ENCODE measurements at regions not wholly inside any gene's neighbourhood (a gene's known extent, or its start where the extent isn't known, plus 50 kb on each side); places are given as distances from the start of the nearest gene placed in this dataset.

DNA sequence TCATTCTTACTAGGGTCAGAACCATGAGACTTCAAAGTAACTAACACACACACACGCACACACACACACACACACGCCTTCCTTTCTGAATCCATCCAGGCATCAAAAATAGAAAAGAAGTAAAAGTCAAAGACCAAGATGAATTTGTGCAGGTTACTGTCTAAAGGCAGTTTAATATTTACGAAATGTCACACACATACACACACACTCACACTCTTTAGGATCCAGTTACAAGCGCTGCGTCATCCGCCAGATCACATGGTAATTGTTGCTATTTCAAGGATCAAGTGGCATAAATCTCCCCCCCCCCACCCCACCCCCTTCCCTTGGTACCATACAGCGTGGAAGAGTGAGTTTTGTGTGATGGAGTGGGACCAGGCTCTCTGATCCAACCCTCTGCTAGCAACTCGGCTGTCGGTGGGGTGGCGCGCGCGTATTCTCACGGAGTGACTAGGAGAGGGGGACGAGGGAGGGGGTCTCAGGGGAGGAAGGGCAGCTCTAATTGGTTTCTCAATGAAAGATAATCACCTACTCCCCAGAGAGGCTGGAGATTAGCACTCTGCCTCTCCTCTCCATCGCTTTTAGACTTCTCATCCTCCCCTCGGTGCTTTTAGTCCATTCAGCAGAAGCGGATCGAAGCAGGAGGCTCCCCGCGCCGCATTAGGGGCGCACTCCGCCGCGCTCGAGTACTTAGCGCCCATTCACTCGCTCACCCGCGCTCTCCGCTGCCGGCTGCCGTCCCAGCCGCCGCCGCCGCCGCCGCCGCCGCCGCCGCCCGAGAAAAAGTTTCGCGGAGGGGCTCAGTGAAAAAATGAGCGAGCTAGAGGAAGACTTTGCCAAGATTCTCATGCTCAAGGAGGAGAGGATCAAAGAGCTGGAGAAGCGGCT, 83.5 kb upstream of the PRKG1 start:
- no peaks in the 10 kb centered on the region for H3K9me3 ChIP-seq (ENCODE audit: control insufficient read depth in 2 of 3, insufficient read depth in 1 of 3, low read length in 3 of 3)
- no peaks in the 10 kb centered on the region for H3K27me3 ChIP-seq (ENCODE audit: control insufficient read depth, insufficient read depth, low read length)
- H3K4me1 ChIP-seq (ENCODE audit: control insufficient read depth in 2 of 3, insufficient read depth in 2 of 3, low read depth in 1 of 3, low read length in 3 of 3) = peaks cover 0 to 9% (median 0%) of the 10 kb centered on the region in 3 donors
- H3K9ac ChIP-seq (ENCODE audit: low read length in 3 of 3) = peak overlapping the region; percentile 53 to 67 (median 66)
- no peaks in the 10 kb centered on the region for H3K36me3 ChIP-seq (ENCODE audit: control insufficient read depth in 2 of 3, insufficient read depth in 3 of 3, low read length in 3 of 3)
- TF ChIP-seq, protein P1, sequence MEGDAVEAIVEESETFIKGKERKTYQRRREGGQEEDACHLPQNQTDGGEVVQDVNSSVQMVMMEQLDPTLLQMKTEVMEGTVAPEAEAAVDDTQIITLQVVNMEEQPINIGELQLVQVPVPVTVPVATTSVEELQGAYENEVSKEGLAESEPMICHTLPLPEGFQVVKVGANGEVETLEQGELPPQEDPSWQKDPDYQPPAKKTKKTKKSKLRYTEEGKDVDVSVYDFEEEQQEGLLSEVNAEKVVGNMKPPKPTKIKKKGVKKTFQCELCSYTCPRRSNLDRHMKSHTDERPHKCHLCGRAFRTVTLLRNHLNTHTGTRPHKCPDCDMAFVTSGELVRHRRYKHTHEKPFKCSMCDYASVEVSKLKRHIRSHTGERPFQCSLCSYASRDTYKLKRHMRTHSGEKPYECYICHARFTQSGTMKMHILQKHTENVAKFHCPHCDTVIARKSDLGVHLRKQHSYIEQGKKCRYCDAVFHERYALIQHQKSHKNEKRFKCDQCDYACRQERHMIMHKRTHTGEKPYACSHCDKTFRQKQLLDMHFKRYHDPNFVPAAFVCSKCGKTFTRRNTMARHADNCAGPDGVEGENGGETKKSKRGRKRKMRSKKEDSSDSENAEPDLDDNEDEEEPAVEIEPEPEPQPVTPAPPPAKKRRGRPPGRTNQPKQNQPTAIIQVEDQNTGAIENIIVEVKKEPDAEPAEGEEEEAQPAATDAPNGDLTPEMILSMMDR (IDR thresholded peaks at IDR 0.05; ENCODE audit: borderline replicate concordance, extremely low read depth, insufficient read depth) = no peak
- DNase-seq = peak; percentile 74 to 89 (median 85)
- H3K27ac ChIP-seq (ENCODE audit: low read depth in 2 of 2, low read length in 2 of 2) = peak overlapping the region; percentile 83 to 94
- peak overlapping the region; percentile 64 to 83 (median 72) for H3K4me3 ChIP-seq (ENCODE audit: low read length in 3 of 3)
- FAIRE-seq = no peak
- intact Hi-C loops (cut with DNase I) = no loop called here

DNA sequence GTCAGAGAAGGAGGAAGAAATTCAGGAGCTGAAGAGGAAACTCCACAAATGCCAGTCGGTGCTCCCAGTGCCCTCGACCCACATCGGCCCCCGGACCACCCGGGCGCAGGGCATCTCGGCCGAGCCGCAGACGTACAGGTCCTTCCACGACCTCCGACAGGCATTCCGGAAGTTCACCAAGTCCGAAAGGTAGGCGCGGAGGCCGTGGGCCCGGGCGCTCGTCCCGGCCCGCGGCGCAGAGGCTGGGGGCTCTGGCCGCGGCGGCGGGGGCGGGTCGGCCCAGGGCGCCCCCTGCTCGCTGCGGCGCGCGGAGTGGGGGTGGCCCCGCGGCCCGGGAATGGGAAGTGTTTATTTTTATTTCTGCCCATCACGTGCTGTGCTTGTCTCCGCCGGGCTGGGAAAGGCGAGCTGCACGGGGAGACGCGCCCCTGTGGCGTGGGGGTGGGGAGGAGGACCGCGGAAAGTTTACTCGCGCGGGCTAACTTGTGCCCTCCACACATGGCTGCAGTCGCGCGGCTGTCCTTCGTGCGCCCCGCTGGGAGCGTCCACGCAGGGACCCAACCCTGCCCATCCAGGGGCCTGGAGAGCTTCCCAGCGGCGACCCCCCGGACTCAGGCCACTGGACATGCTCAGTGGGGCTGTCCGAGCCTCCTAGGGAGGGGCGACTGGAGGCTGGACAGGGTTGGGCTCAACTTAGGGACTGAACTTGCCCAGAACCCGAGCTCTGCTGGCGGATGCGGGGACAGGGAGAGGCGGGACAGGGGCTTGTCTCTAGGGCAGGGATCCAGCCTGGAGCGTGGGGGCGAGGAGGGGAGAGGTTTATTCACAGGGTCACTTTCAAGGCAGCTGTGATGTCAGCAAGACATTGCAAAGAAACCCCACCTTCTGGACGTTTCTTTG, 82.6 kb upstream of the PRKG1 start:
- H3K9ac ChIP-seq (ENCODE audit: low read length in 3 of 3) = peak overlapping the region; percentile 43 to 67 (median 52)
- intact Hi-C loops (cut with DNase I) = no loop called here
- peak overlapping the region; percentile 83 to 94 for H3K27ac ChIP-seq (ENCODE audit: low read depth in 2 of 2, low read length in 2 of 2)
- no peaks in the 10 kb centered on the region for H3K27me3 ChIP-seq (ENCODE audit: control insufficient read depth, insufficient read depth, low read length)
- TF ChIP-seq, protein P1 (IDR thresholded peaks at IDR 0.05; ENCODE audit: borderline replicate concordance, extremely low read depth, insufficient read depth) = no peak
- H3K9me3 ChIP-seq (ENCODE audit: control insufficient read depth in 2 of 3, insufficient read depth in 1 of 3, low read length in 3 of 3) = no peaks in the 10 kb centered on the region
- H3K4me3 ChIP-seq (ENCODE audit: low read length in 3 of 3) = peak overlapping the region; percentile 64 to 71 (median 70)
- peak; percentile 65 to 93 (median 79) for DNase-seq
- peaks cover 0 to 11% (median 0%) of the 10 kb centered on the region in 3 donors for H3K4me1 ChIP-seq (ENCODE audit: control insufficient read depth in 2 of 3, insufficient read depth in 2 of 3, low read depth in 1 of 3, low read length in 3 of 3)
- FAIRE-seq = no peak
- no peaks in the 10 kb centered on the region for H3K36me3 ChIP-seq (ENCODE audit: control insufficient read depth in 2 of 3, insufficient read depth in 3 of 3, low read length in 3 of 3)

DNA sequence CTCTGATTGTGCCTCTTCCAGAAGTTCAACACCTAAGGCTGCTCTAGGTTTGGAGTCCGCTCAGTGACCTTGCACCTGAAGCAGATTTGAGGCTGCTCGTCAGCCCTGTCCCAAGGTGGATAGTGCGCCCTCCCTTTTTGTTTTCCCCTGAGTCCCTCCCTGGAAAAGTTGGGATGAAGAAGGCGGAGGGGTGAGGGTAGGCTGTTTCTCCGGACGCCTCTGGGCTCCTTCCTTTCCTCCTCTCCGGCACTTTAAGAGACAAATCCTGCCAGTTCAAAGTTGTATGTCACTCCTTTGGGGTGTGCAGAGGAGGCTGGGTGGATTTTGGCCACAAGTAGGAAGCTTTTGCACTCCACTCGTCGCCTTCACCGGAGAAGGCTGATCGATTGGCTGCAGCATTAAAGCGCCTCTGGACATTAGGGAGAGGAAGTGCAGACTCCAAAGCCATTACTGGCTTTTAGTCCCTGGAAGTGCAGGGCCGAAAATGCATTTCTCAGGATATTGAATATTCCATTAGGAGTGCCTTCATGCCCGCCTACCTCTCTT, 81.9 kb upstream of the PRKG1 start:
- H3K4me3 ChIP-seq (ENCODE audit: low read length in 3 of 3) = peak overlapping the region; percentile 48 to 70 (median 64)
- no peaks in the 10 kb centered on the region for H3K9me3 ChIP-seq (ENCODE audit: control insufficient read depth in 2 of 3, insufficient read depth in 1 of 3, low read length in 3 of 3)
- peaks cover 0 to 11% (median 0%) of the 10 kb centered on the region in 3 donors for H3K4me1 ChIP-seq (ENCODE audit: control insufficient read depth in 2 of 3, insufficient read depth in 2 of 3, low read depth in 1 of 3, low read length in 3 of 3)
- H3K9ac ChIP-seq (ENCODE audit: low read length in 3 of 3) = peak overlapping the region; percentile 5 to 51 (median 43)
- peak overlapping the region; percentile 63 to 94 for H3K27ac ChIP-seq (ENCODE audit: low read depth in 2 of 2, low read length in 2 of 2)
- intact Hi-C loops (cut with DNase I) = no loop called here
- FAIRE-seq = no peak
- no peaks in the 10 kb centered on the region for H3K27me3 ChIP-seq (ENCODE audit: control insufficient read depth, insufficient read depth, low read length)
- TF ChIP-seq, protein P1 (IDR thresholded peaks at IDR 0.05; ENCODE audit: borderline replicate concordance, extremely low read depth, insufficient read depth) = no peak
- H3K36me3 ChIP-seq (ENCODE audit: control insufficient read depth in 2 of 3, insufficient read depth in 3 of 3, low read length in 3 of 3) = no peaks in the 10 kb centered on the region
- DNase-seq = peak; percentile 11 to 61 (median 50)

Measured in kidney (tissue), 13 donors.